GM23338 (cell line): ENCODE measurements at regions not wholly inside any gene's neighbourhood (a gene's known extent, or its start where the extent isn't known, plus 50 kb on each side); places are given as distances from the start of the nearest gene placed in this dataset.

Source experiments
- ATAC-seq: fragments of 200-7000 bp; cut with Tn5 transposase; 3 replicates; pipeline ENCODE4 v1.9.1; 2020
- DNase-seq: peaks from one replicate; pipeline ENCODE4 v3.0.0-alpha.2; 2015; ENCODE audit warnings: low spot score
- H2AFZ ChIP-seq: fragments of 200-600 bp; sonication (generic); 2 replicates; pipeline ENCODE4 v1.8.0; 2016; ENCODE audit warnings: antibody characterized with exemption, mild to moderate bottlenecking, moderate library complexity
- H3F3A ChIP-seq: fragments of 200-600 bp; sonication (generic); replicated peaks from 2 replicates; pipeline ENCODE4 v1.8.0; 2017; ENCODE audit warnings: antibody characterized with exemption, mixed run types, low read depth
- H3K27ac ChIP-seq: fragments of 200-600 bp; sonication (generic); 2 replicates; pipeline ENCODE4 v1.6.1; 2016; ENCODE audit warnings: low read depth
- H3K27me3 ChIP-seq: fragments of 200-600 bp; sonication (generic); 2 replicates; pipeline ENCODE4 v1.8.0; 2016; ENCODE audit warnings: mild to moderate bottlenecking, mixed run types, moderate library complexity; ENCODE audit not compliant: insufficient read depth
- H3K36me3 ChIP-seq: fragments of 200-600 bp; sonication (generic); 2 replicates; pipeline ENCODE4 v1.8.0; 2016; ENCODE audit warnings: mild to moderate bottlenecking; ENCODE audit not compliant: insufficient read depth
- H3K4me1 ChIP-seq: fragments of 200-600 bp; sonication (generic); 2 replicates; pipeline ENCODE4 v1.8.0; 2016; ENCODE audit warnings: mild to moderate bottlenecking, moderate library complexity; ENCODE audit not compliant: insufficient read depth
- H3K4me2 ChIP-seq: fragments of 200-600 bp; sonication (generic); 2 replicates; pipeline ENCODE4 v1.7.1; 2017; ENCODE audit warnings: mixed run types
- H3K4me3 ChIP-seq: fragments of 200-600 bp; sonication (generic); 2 replicates; pipeline ENCODE4 v1.6.1; 2016; ENCODE audit warnings: mixed run types
- H3K79me2 ChIP-seq: fragments of 200-600 bp; sonication (generic); replicated peaks from 2 replicates; pipeline ENCODE4 v1.8.0; 2017; ENCODE audit warnings: mild to moderate bottlenecking; ENCODE audit not compliant: insufficient read depth
- H3K9me2 ChIP-seq: fragments of 200-600 bp; sonication (generic); 2 replicates; pipeline ENCODE4 v1.8.0; 2017; ENCODE audit not compliant: insufficient read depth
- H4K20me1 ChIP-seq: fragments of 200-600 bp; sonication (generic); replicated peaks from 2 replicates; pipeline ENCODE4 v1.8.0; 2017; ENCODE audit warnings: mild to moderate bottlenecking; ENCODE audit not compliant: insufficient read depth
- H3K27ac Mint-ChIP-seq: 2 replicates; pipeline ENCODE4 v1.8.0; 2020; ENCODE audit warnings: inconsistent platforms, mild to moderate bottlenecking, moderate library complexity, mixed read lengths
- H3K27me3 Mint-ChIP-seq: 3 replicates; pipeline ENCODE4 v1.8.0; 2022; ENCODE audit warnings: low read depth, mild to moderate bottlenecking, moderate library complexity, mixed read lengths, inconsistent platforms; ENCODE audit not compliant: insufficient read depth, poor library complexity
- H3K36me3 Mint-ChIP-seq: 3 replicates; pipeline ENCODE4 v1.8.0; 2021; ENCODE audit warnings: low read depth, mild to moderate bottlenecking, inconsistent platforms, moderate library complexity, mixed read lengths
- H3K4me1 Mint-ChIP-seq: 3 replicates; pipeline ENCODE4 v1.8.0; 2020; ENCODE audit warnings: mild to moderate bottlenecking, inconsistent platforms, mixed read lengths
- H3K4me3 Mint-ChIP-seq: 3 replicates; pipeline ENCODE4 v1.8.0; 2021; ENCODE audit warnings: moderate library complexity, mild to moderate bottlenecking, inconsistent platforms, mixed read lengths
- H3K9me3 Mint-ChIP-seq: 3 replicates; pipeline ENCODE4 v1.8.0; 2020; ENCODE audit warnings: moderate library complexity, mild to moderate bottlenecking, inconsistent platforms, mixed read lengths
- CREB1 ChIP-seq: fragments of 250-450 bp; sonication (Bioruptor Pico); IDR thresholded peaks from 2 replicates; pipeline ENCODE4 v1.5.0; 2020; ENCODE audit warnings: low read depth, mild to moderate bottlenecking, moderate library complexity
- CTCF ChIP-seq, 2 experiments: fragments of 200-600 bp in 1 of 2; sonication (generic) in 1 of 2; conservative IDR thresholded peaks; 2 replicates each; pipeline versions ENCODE4 v1.5.1 to v1.6.1; 2016 to 2017; ENCODE audit warnings: antibody characterized with exemption in 2 of 2, low read depth in 2 of 2, mild to moderate bottlenecking in 2 of 2, moderate library complexity in 1 of 2
- EZH2 ChIP-seq: fragments of 200-600 bp; sonication (generic); IDR thresholded peaks from one replicate; pipeline ENCODE4 v1.8.0; 2017; ENCODE audit warnings: antibody characterized with exemption, mild to moderate bottlenecking, low read depth; ENCODE audit not compliant: unreplicated experiment
- EZH2phosphoT487 ChIP-seq: fragments of 200-600 bp; sonication (generic); IDR thresholded peaks from one replicate; pipeline ENCODE4 v1.8.1; 2018; ENCODE audit warnings: antibody characterized with exemption; ENCODE audit not compliant: unreplicated experiment
- JUNB ChIP-seq: IDR thresholded peaks from one replicate; pipeline ENCODE4 v1.6.1; 2016; ENCODE audit warnings: antibody characterized with exemption; ENCODE audit not compliant: unreplicated experiment
- NANOG ChIP-seq: IDR thresholded peaks from 2 replicates; pipeline ENCODE4 v1.6.1; 2016; ENCODE audit warnings: antibody characterized with exemption, borderline replicate concordance
- POLR2AphosphoS5 ChIP-seq: IDR thresholded peaks from 2 replicates; pipeline ENCODE4 v1.6.1; 2016; ENCODE audit warnings: antibody characterized with exemption, low read depth
- REST ChIP-seq: IDR thresholded peaks from one replicate; pipeline ENCODE4 v1.6.1; 2018; ENCODE audit warnings: antibody characterized with exemption; ENCODE audit not compliant: unreplicated experiment
- STAT1 ChIP-seq: IDR thresholded peaks from one replicate; pipeline ENCODE4 v1.6.1; 2016; ENCODE audit warnings: antibody characterized with exemption; ENCODE audit not compliant: unreplicated experiment
- ZNF114 ChIP-seq: fragments of 250-450 bp; sonication (Bioruptor Pico); IDR thresholded peaks from 2 replicates; pipeline ENCODE4 v1.5.0; 2020; ENCODE audit warnings: mild to moderate bottlenecking, moderate library complexity
- ZNF331 ChIP-seq: fragments of 250-450 bp; sonication (Bioruptor Pico); IDR thresholded peaks from 2 replicates; pipeline ENCODE4 v1.5.0; 2020; ENCODE audit warnings: low read depth, mild to moderate bottlenecking, moderate library complexity
- ZNF462 ChIP-seq: fragments of 250-450 bp; sonication (Bioruptor Pico); IDR thresholded peaks from 2 replicates; pipeline ENCODE4 v1.5.0; 2020; ENCODE audit warnings: mild to moderate bottlenecking, moderate library complexity
- TF ChIP-seq, protein P1 (sequence below): IDR thresholded peaks from 2 replicates; pipeline ENCODE4 v1.6.1; 2016; ENCODE audit warnings: antibody characterized with exemption

GRCh38 chr3:170656284-170656683 is 70.4 kb upstream of the SLC7A14 start:
- no peaks in the 10 kb centered on the region for H3K36me3 Mint-ChIP-seq
- H3K27ac Mint-ChIP-seq: no peak overlapping the region

More at GRCh38 chr3:170656284-170656683, 70.4 kb upstream of the SLC7A14 start:
- Histone ChIP-seq H3K9me2 (0 out of 2 replicates have a peak, but pooled peaks cover 19% of the 10 kb centered on the region), H3K4me1 (no peaks in the 10 kb centered on the region), H3K36me3 (no peaks in the 10 kb centered on the region), H3K79me2 (no peaks in the 10 kb centered on the region), H3F3A (no peaks in the 10 kb centered on the region), H4K20me1 (no peaks in the 10 kb centered on the region), H3K27ac (no peak overlapping the region), H3K4me3 (no peak overlapping the region), H3K4me2 (no peak overlapping the region), H2AFZ (no peak overlapping the region), H3K27me3 (no peaks in the 10 kb centered on the region)
- no peak overlapping the region for H3K4me3 Mint-ChIP-seq
- DNase-seq (no peak), ATAC-seq (no peak)
- TF ChIP-seq EZH2 (no peak), CREB1 (CRISPR knock-in tag) (no peak), CTCF (conservative IDR thresholded peaks at IDR 0.05; ENCODE audit: low read depth in 2 of 2) (no peak), EZH2phosphoT487 (no peak), STAT1 (no peak), ZNF462 (no peak), JUNB (no peak), NANOG (no peak), ZNF331 (CRISPR knock-in tag) (no peak), ZNF114 (CRISPR knock-in tag) (no peak), REST (no peak), POLR2AphosphoS5 (no peak)
- TF ChIP-seq, protein P1, sequence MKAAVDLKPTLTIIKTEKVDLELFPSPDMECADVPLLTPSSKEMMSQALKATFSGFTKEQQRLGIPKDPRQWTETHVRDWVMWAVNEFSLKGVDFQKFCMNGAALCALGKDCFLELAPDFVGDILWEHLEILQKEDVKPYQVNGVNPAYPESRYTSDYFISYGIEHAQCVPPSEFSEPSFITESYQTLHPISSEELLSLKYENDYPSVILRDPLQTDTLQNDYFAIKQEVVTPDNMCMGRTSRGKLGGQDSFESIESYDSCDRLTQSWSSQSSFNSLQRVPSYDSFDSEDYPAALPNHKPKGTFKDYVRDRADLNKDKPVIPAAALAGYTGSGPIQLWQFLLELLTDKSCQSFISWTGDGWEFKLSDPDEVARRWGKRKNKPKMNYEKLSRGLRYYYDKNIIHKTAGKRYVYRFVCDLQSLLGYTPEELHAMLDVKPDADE: no peak
- H3K27me3 Mint-ChIP-seq: no peaks in the 10 kb centered on the region
- H3K4me1 Mint-ChIP-seq: peaks cover 5% of the 10 kb centered on the region; the same call in 2 of the 3 replicates
- no peaks in the 10 kb centered on the region for H3K9me3 Mint-ChIP-seq
